Endothelial cell of umbilical vein (primary cell): ENCODE measurements at regions not wholly inside any gene's neighbourhood (a gene's known extent, or its start where the extent isn't known, plus 50 kb on each side); places are given as distances from the start of the nearest gene placed in this dataset.

Source experiments
- BruUV-seq: library from RNA; stranded (reverse); fragments of 400-500 nt; replicated peaks from 2 replicates; lab custom pipeline; 2021; lab: Mats Ljungman, UMichigan
- CTCF ChIA-PET: fragments of 300-600, 350-600 bp; sonication (Branson Sonifier 250); formaldehyde crosslinking; loops from one replicate; lab custom pipeline; 2021; ENCODE audit warnings: antibody characterized with exemption, inconsistent platforms; lab: Charles Lee
- POLR2A ChIA-PET: fragments of 300-600, 350-600 bp; sonication (Branson Sonifier 250); formaldehyde crosslinking; loops from one replicate; lab custom pipeline; 2021; ENCODE audit warnings: antibody characterized with exemption, inconsistent platforms; lab: Charles Lee
- DNase-seq: peaks from one replicate; pipeline ENCODE4 v3.0.0-alpha.2; 2011; ENCODE audit warnings: low read depth, low spot score
- FAIRE-seq: peaks from 2 replicates; lab custom pipeline; 2011; peaks lifted over from hg19 to GRCh38; lab: Jason Lieb, UNC
- H2AFZ ChIP-seq: 2 replicates; pipeline ENCODE4 v1.6.0; 2012; ENCODE audit warnings: low read depth, low read length, control low read depth, inconsistent platforms
- H3K27ac ChIP-seq: 2 replicates; pipeline ENCODE4 v1.5.1; 2011; ENCODE audit warnings: low read depth, mild to moderate bottlenecking, control low read depth, low read length, moderate library complexity; ENCODE audit not compliant: insufficient read depth
- H3K27me3 ChIP-seq, 2 experiments: 2 replicates each; pipeline versions ENCODE4 v1.6.0 to v1.6.1; 2011; ENCODE audit warnings: low read length in 2 of 2, mixed read lengths in 1 of 2; ENCODE audit not compliant: control insufficient read depth in 2 of 2, insufficient read depth in 2 of 2
- H3K36me3 ChIP-seq, 2 experiments: 2 replicates in 1 of 2; 3 replicates in 1 of 2; pipeline ENCODE4 v1.5.1; 2011; ENCODE audit warnings: low read length in 2 of 2, mild to moderate bottlenecking in 1 of 2, moderate library complexity in 1 of 2; ENCODE audit not compliant: control insufficient read depth in 2 of 2, insufficient read depth in 2 of 2; ENCODE audit errors: extremely low read depth in 1 of 2
- H3K4me1 ChIP-seq: 3 replicates; pipeline ENCODE4 v1.5.1; 2011; ENCODE audit warnings: mild to moderate bottlenecking, low read length; ENCODE audit not compliant: control insufficient read depth, insufficient read depth; ENCODE audit errors: extremely low read depth
- H3K4me2 ChIP-seq: 2 replicates; pipeline ENCODE4 v1.6.1; 2011; ENCODE audit warnings: low read length, control low read depth, mixed read lengths; ENCODE audit not compliant: insufficient read depth
- H3K4me3 ChIP-seq, 3 experiments: fragments of 200-600 bp in 1 of 3; sonication (generic), shearing (Covaris generic) in 1 of 3; replicated peaks in 1 of 3; 2 replicates each; pipeline ENCODE4 v1.5.1; 2011 to 2016; ENCODE audit warnings: control low read depth in 3 of 3, low read length in 3 of 3, mild to moderate bottlenecking in 2 of 3, inconsistent platforms in 1 of 3, low read depth in 1 of 3, moderate library complexity in 1 of 3; ENCODE audit not compliant: insufficient read depth in 1 of 3
- H3K79me2 ChIP-seq: 2 replicates; pipeline ENCODE4 v1.6.0; 2012; ENCODE audit warnings: low read length, inconsistent platforms; ENCODE audit not compliant: control insufficient read depth, insufficient read depth
- H3K9ac ChIP-seq: replicated peaks from 2 replicates; pipeline ENCODE3; 2011; ENCODE audit warnings: low read length, control low read depth; ENCODE audit not compliant: insufficient read depth; ENCODE audit errors: extremely low read depth
- H3K9me1 ChIP-seq: replicated peaks from 3 replicates; pipeline ENCODE4 v1.6.0; 2011; ENCODE audit warnings: mild to moderate bottlenecking, low read length; ENCODE audit not compliant: control insufficient read depth, insufficient read depth; ENCODE audit errors: extremely low read depth
- H3K9me3 ChIP-seq: replicated peaks from 2 replicates; pipeline ENCODE4 v1.5.1; 2012; ENCODE audit warnings: low read length, inconsistent platforms; ENCODE audit not compliant: control insufficient read depth, insufficient read depth
- H4K20me1 ChIP-seq: replicated peaks from 2 replicates; pipeline ENCODE3; 2011; ENCODE audit warnings: mild to moderate bottlenecking, low read length; ENCODE audit not compliant: control insufficient read depth, insufficient read depth; ENCODE audit errors: extremely low read depth
- CTCF ChIP-seq, 2 donors: IDR thresholded peaks; 1 replicate in 1 of 2; 2 replicates in 1 of 2; pipeline ENCODE4 v1.5.1; 2011; ENCODE audit warnings: low read length in 2 of 2, mild to moderate bottlenecking in 2 of 2, moderate library complexity in 2 of 2, control low read depth in 1 of 2, inconsistent platforms in 1 of 2, low read depth in 1 of 2; ENCODE audit not compliant: insufficient read depth in 1 of 2; ENCODE audit errors: extremely low read depth in 1 of 2
- EZH2 ChIP-seq: IDR thresholded peaks from 2 replicates; pipeline ENCODE4 v1.6.1; 2012; ENCODE audit warnings: borderline replicate concordance, low read depth, mild to moderate bottlenecking, moderate library complexity, low read length, inconsistent platforms; ENCODE audit not compliant: severe bottlenecking
- FOS ChIP-seq: IDR thresholded peaks from 2 replicates; pipeline ENCODE4 v1.6.1; 2011; ENCODE audit warnings: mild to moderate bottlenecking, low read length, moderate library complexity, borderline replicate concordance; ENCODE audit not compliant: insufficient read depth
- GATA2 ChIP-seq: IDR thresholded peaks from 2 replicates; pipeline ENCODE4 v1.7.0; 2011; ENCODE audit warnings: low read depth, mild to moderate bottlenecking, moderate library complexity, mixed read lengths, low read length; ENCODE audit not compliant: insufficient read length, insufficient read depth
- JUN ChIP-seq: IDR thresholded peaks from 2 replicates; pipeline ENCODE4 v1.6.1; 2011; ENCODE audit warnings: borderline replicate concordance, low read depth; ENCODE audit not compliant: insufficient read length, insufficient read depth
- MYC ChIP-seq: IDR thresholded peaks from one replicate; pipeline ENCODE4 v1.6.1; 2011; ENCODE audit warnings: mild to moderate bottlenecking, low read depth, low read length
- POLR2A ChIP-seq: IDR thresholded peaks from 2 replicates; pipeline ENCODE4 v1.6.1; 2012; ENCODE audit warnings: low read depth, mild to moderate bottlenecking, control low read depth, low read length
- POLR2AphosphoS5 ChIP-seq: IDR thresholded peaks from 2 replicates; pipeline ENCODE4 v1.6.1; 2012; ENCODE audit warnings: low read depth, mild to moderate bottlenecking, control low read depth, low read length, moderate library complexity; ENCODE audit not compliant: insufficient read depth
- dilution Hi-C: fragments of 300-500 bp; cut with MboI; formaldehyde crosslinking; loops from one replicate; pipeline ENCODE4 v1.15.0; 2019; ENCODE audit warnings: low sequenced_read_pairs; ENCODE audit not compliant: extremely low pct_ligation_motif_present
- intact Hi-C: fragments of 100-400 bp; cut with micrococcal nuclease; formaldehyde crosslinking; loops from one replicate; pipeline ENCODE4 v1.10.0; 2022
- TF ChIP-seq, protein P1 (sequence below): IDR thresholded peaks from 2 replicates; pipeline ENCODE4 v1.6.1; 2011; ENCODE audit not compliant: insufficient read depth, insufficient read length

DNA sequence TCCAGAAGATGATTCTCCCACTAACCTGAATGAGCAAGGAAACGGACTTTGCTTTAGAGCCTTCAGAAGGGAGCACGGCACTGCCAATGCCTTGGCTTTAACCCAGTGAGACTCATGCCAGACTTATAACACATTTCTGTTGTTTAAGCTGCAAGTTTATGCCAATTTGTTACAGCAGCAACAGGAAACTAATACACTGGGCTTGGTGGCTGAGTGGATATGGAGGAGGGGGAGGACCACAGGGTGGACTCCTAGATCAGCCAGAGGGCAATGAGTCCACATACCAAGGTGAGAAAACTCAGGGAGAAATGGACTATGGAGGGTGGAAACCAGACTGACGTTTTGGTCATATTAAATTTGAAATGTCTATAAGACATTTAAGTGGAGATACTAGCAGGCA lies 156.2 kb upstream of the KCNJ6 start:
- H3K4me1 ChIP-seq = no peaks in the 10 kb centered on the region
- no peak overlapping the region for H3K9ac ChIP-seq
- H3K4me3 ChIP-seq = no peak overlapping the region
- no peaks in the 10 kb centered on the region for H4K20me1 ChIP-seq
- no peak overlapping the region for H3K4me2 ChIP-seq
- dilution Hi-C loops (no loop called here), intact Hi-C loops (no loop called here)
- TF ChIP-seq POLR2AphosphoS5 (no peak), JUN (no peak), EZH2 (no peak), GATA2 (no peak), FOS (no peak), CTCF (IDR thresholded peaks at IDR 0.05; ENCODE audit: extremely low read depth in 1 of 2, insufficient read depth in 1 of 2, low read depth in 1 of 2, low read length in 2 of 2) (no peak), POLR2A (no peak), MYC (no peak)
- TF ChIP-seq, protein P1, sequence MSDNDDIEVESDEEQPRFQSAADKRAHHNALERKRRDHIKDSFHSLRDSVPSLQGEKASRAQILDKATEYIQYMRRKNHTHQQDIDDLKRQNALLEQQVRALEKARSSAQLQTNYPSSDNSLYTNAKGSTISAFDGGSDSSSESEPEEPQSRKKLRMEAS = no peak
- H3K27ac ChIP-seq = no peak overlapping the region
- FAIRE-seq (no peak), DNase-seq (no peak)
- H3K9me1 ChIP-seq = no peaks in the 10 kb centered on the region
- POLR2A ChIA-PET = no interaction called here
- CTCF ChIA-PET = no interaction called here
- H3K9me3 ChIP-seq = no peaks in the 10 kb centered on the region
- no peaks in the 10 kb centered on the region for H3K36me3 ChIP-seq
- H3K79me2 ChIP-seq = no peaks in the 10 kb centered on the region
- BruUV-seq = no TSS peak
- no peak overlapping the region for H2AFZ ChIP-seq
- H3K27me3 ChIP-seq = no peaks in the 10 kb centered on the region
